RWPE1 (cell line): ENCODE measurements at regions not wholly inside any gene's neighbourhood (a gene's known extent, or its start where the extent isn't known, plus 50 kb on each side); places are given as distances from the start of the nearest gene placed in this dataset.

Experiments used
- CTCF ChIA-PET: fragments of 350-600 bp; sonication (Branson Sonifier 250); formaldehyde crosslinking; extraction: SDS; loops from one replicate; lab custom pipeline; 2021; lab: Yijun Ruan, JAX
- POLR2A ChIA-PET: fragments of 400-600 bp; formaldehyde crosslinking; extraction: SDS; loops from one replicate; lab custom pipeline; 2020; ENCODE audit warnings: antibody characterized with exemption; ENCODE audit not compliant: low non-redundant PET; lab: Yijun Ruan, JAX
- DNase-seq: peaks from one replicate; pipeline ENCODE4 v3.0.0; 2012; ENCODE audit warnings: low spot score
- H3K27ac ChIP-seq: fragments of 450-650 bp; 2 replicates; pipeline ENCODE4 v1.5.1; 2017
- CTCF ChIP-seq: fragments of 450-650 bp; conservative IDR thresholded peaks from 2 replicates; pipeline ENCODE4 v1.5.1; 2017; ENCODE audit warnings: low read depth, mild to moderate bottlenecking

- no peak overlapping the region for H3K27ac ChIP-seq
- TF ChIP-seq CTCF: no peak
- CTCF ChIA-PET: interaction anchor here (0.7 kb wide), 1 partner anchor 50 kb away, joined by 3 read pairs; no protein-coding TSS in a partner anchor
- DNase-seq: no peak
- POLR2A ChIA-PET: no interaction called here
Measured at GRCh38 chr5:167122267-167122666, 1169.2 kb upstream of the WWC1 start.

- H3K27ac ChIP-seq: no peak overlapping the region
- CTCF ChIA-PET: interaction anchor here (0.7 kb wide), 1 partner anchor 1093 kb away, joined by 3 read pairs; no protein-coding TSS in a partner anchor
- DNase-seq: no peak
- no peak for TF ChIP-seq CTCF
- POLR2A ChIA-PET: no interaction called here
Measured at GRCh38 chr5:167123126-167123525, 1168.3 kb upstream of the WWC1 start.

GRCh38 chr5:167128581-167128980 lies 1162.9 kb upstream of the WWC1 start:
- no peak overlapping the region for H3K27ac ChIP-seq
- no peak for TF ChIP-seq CTCF
- ChIA-PET CTCF (interaction anchor here (0.6 kb wide), 1 partner anchor 1936 kb away, joined by 3 read pairs; no protein-coding TSS in a partner anchor), POLR2A (interaction anchor here (0.6 kb wide), 1 partner anchor 671 kb away, joined by 3 read pairs; no protein-coding TSS in a partner anchor)
- peak; percentile 47 for DNase-seq

GRCh38 chr5:167140548-167141291 lies 1150.7 kb upstream of the WWC1 start:
- no peak for DNase-seq
- POLR2A ChIA-PET: no interaction called here
- H3K27ac ChIP-seq: no peak overlapping the region
- CTCF ChIA-PET: interaction anchor here (0.6 kb wide), 1 partner anchor 340 kb away, joined by 3 read pairs; no protein-coding TSS in a partner anchor
- TF ChIP-seq CTCF: no peak

GRCh38 chr5:167143716-167144115 lies 1147.7 kb upstream of the WWC1 start:
- ChIA-PET CTCF (interaction anchor here (0.6 to 1.0 kb wide), 3 partner anchors 23 to 1861 kb away, joined by 3 read pairs; no protein-coding TSS in a partner anchor), POLR2A (no interaction called here)
- H3K27ac ChIP-seq: no peak overlapping the region
- no peak for DNase-seq
- no peak for TF ChIP-seq CTCF

GRCh38 chr5:167145841-167146240 lies 1145.6 kb upstream of the WWC1 start:
- CTCF ChIA-PET: no interaction called here

More at GRCh38 chr5:167145841-167146240, 1145.6 kb upstream of the WWC1 start:
- no peak for DNase-seq
- no peak for TF ChIP-seq CTCF
- H3K27ac ChIP-seq: no peak overlapping the region
- POLR2A ChIA-PET: no interaction called here
